ENCODE measurements at regions not wholly inside any gene's neighbourhood (a gene's known extent, or its start where the extent isn't known, plus 50 kb on each side); places are given as distances from the start of the nearest gene placed in this dataset.

DNA sequence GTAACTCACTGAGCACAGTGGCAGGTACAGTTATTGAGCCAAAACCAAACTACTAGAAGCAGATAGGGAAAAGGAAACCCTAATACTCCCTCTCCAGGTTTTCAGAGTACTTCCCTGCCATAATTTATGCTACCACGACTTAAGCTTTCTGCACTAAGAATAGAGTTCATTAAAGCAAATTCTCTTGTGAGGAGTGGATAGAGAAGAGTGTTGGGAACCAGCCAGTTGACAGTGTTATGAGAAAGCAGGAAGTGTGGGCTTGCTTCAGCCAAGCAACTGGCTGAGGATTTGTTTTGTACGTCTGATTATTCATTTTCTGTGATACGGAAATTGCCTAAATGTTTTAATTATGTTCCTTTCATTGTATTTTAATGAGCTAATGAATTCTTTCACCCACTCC is 280.5 kb downstream of the KIF20B start:
- TF ChIP-seq POLR2A (IDR thresholded peaks at IDR 0.05; ENCODE audit: low read depth) = no peak
- TF ChIP-seq, protein P1, sequence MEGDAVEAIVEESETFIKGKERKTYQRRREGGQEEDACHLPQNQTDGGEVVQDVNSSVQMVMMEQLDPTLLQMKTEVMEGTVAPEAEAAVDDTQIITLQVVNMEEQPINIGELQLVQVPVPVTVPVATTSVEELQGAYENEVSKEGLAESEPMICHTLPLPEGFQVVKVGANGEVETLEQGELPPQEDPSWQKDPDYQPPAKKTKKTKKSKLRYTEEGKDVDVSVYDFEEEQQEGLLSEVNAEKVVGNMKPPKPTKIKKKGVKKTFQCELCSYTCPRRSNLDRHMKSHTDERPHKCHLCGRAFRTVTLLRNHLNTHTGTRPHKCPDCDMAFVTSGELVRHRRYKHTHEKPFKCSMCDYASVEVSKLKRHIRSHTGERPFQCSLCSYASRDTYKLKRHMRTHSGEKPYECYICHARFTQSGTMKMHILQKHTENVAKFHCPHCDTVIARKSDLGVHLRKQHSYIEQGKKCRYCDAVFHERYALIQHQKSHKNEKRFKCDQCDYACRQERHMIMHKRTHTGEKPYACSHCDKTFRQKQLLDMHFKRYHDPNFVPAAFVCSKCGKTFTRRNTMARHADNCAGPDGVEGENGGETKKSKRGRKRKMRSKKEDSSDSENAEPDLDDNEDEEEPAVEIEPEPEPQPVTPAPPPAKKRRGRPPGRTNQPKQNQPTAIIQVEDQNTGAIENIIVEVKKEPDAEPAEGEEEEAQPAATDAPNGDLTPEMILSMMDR (IDR thresholded peaks at IDR 0.05) = no peak

All from esophagus muscularis mucosa (tissue), 3 donors.